DND-41 (cell line): ENCODE measurements at regions not wholly inside any gene's neighbourhood (a gene's known extent, or its start where the extent isn't known, plus 50 kb on each side); places are given as distances from the start of the nearest gene placed in this dataset.

Experiments
- ATAC-seq: fragments of 200-7000 bp; cut with Tn5 transposase; 3 replicates; pipeline ENCODE4 v1.9.1; 2021; ENCODE audit warnings: low read depth; ENCODE audit not compliant: insufficient read depth
- DNase-seq: peaks from one replicate; pipeline ENCODE4 v3.0.0-alpha.2; 2020
- H2AFZ ChIP-seq: 2 replicates; pipeline ENCODE4 v1.6.0; 2012; ENCODE audit warnings: low read depth, low read length
- H3K27ac ChIP-seq: 2 replicates; pipeline ENCODE4 v1.5.1; 2012; ENCODE audit warnings: low read length, inconsistent platforms
- H3K27me3 ChIP-seq: fragments of 200-600 bp; sonication (generic); 2 replicates; pipeline ENCODE4 v1.6.0; 2012; ENCODE audit warnings: low read length, mild to moderate bottlenecking, inconsistent platforms; ENCODE audit not compliant: insufficient read depth, poor library complexity
- H3K36me3 ChIP-seq: 2 replicates; pipeline ENCODE4 v1.5.1; 2012; ENCODE audit warnings: low read length, inconsistent platforms; ENCODE audit not compliant: insufficient read depth
- H3K4me1 ChIP-seq: 2 replicates; pipeline ENCODE4 v1.5.1; 2012; ENCODE audit warnings: mild to moderate bottlenecking, low read length; ENCODE audit not compliant: insufficient read depth
- H3K4me2 ChIP-seq: 2 replicates; pipeline ENCODE4 v1.6.0; 2012; ENCODE audit warnings: mild to moderate bottlenecking, moderate library complexity, low read length, inconsistent platforms; ENCODE audit not compliant: insufficient read depth
- H3K4me3 ChIP-seq, 2 experiments: fragments of 200-600 bp in 1 of 2; shearing (Covaris generic) in 1 of 2; 2 replicates each; pipeline ENCODE4 v1.5.1; 2012 to 2016; ENCODE audit warnings: inconsistent platforms in 2 of 2, low read length in 2 of 2, mild to moderate bottlenecking in 2 of 2, low read depth in 1 of 2, moderate library complexity in 1 of 2
- H3K79me2 ChIP-seq: 2 replicates; pipeline ENCODE4 v1.6.0; 2012; ENCODE audit warnings: low read length, inconsistent platforms; ENCODE audit not compliant: insufficient read depth
- H3K9ac ChIP-seq: 2 replicates; pipeline ENCODE4 v1.6.0; 2012; ENCODE audit warnings: low read depth, mild to moderate bottlenecking, inconsistent platforms, low read length, moderate library complexity
- H3K9me3 ChIP-seq: 2 replicates; pipeline ENCODE4 v1.5.1; 2012; ENCODE audit warnings: low read length, moderate library complexity, mild to moderate bottlenecking, inconsistent platforms; ENCODE audit not compliant: insufficient read depth, severe bottlenecking
- H4K20me1 ChIP-seq: 2 replicates; pipeline ENCODE4 v1.6.0; 2012; ENCODE audit warnings: low read length; ENCODE audit not compliant: insufficient read depth
- CTCF ChIP-seq: IDR thresholded peaks from 2 replicates; pipeline ENCODE4 v1.5.1; 2012; ENCODE audit warnings: borderline replicate concordance, low read length, moderate library complexity, mild to moderate bottlenecking; ENCODE audit not compliant: poor library complexity, severe bottlenecking; ENCODE audit errors: extremely low read depth
- EZH2 ChIP-seq: IDR thresholded peaks from 3 replicates; pipeline ENCODE4 v1.6.1; 2012; ENCODE audit warnings: borderline replicate concordance, low read depth, mild to moderate bottlenecking, moderate library complexity, low read length, inconsistent platforms; ENCODE audit not compliant: severe bottlenecking

DNA sequence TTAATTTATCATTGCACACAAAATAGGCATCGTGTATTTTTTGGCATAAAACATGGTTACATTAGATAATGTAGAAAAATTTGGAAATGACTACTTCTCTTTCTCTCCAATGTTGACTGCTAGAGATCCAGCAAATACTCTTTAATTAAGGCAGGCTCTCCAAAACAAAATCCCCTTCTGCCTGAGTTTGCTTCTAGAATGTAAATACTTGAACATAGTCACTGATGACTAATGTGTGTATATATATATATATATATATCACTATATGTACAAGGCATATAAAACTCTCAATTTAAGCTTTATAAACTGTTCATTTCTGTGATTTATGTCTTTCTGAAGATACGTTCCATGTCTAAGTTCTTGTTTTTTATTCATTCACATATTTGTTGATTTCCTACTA, 67.2 kb upstream of the CAMK2D start:
- H3K4me3 ChIP-seq, result no peak overlapping the region
- TF ChIP-seq EZH2 (no peak), CTCF (no peak)

DNA sequence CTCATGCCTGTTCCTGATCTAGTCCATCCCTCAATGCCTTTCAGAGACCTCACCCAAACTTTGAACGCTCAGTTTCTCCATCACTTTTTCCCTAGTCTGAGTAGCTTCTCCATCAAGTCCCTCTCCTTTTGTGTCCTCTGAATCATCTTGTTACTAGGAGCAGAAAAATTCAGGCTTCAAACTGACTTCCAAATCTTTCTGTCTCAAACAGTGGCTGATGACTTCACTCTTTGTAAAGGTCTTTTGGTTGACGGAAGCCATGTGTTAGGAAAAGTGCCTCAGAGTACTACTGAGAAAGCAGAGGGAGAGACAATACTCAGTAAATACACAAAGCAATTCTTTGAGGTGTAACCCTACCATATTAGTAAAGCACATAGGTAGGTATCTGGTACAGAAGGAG, 65.7 kb upstream of the CAMK2D start:
- Histone ChIP-seq H3K9me3 (no peaks in the 10 kb centered on the region), H3K4me1 (no peaks in the 10 kb centered on the region), H3K4me3 (no peak overlapping the region), H3K36me3 (no peaks in the 10 kb centered on the region), H3K27ac (no peak overlapping the region), H3K4me2 (no peak overlapping the region), H2AFZ (no peak overlapping the region), H3K9ac (no peak overlapping the region), H3K79me2 (no peaks in the 10 kb centered on the region), H4K20me1 (no peaks in the 10 kb centered on the region), H3K27me3 (peaks cover 7% of the 10 kb centered on the region)
- DNase-seq (no peak), ATAC-seq (no peak)
- TF ChIP-seq EZH2, result no peak
- no peak for TF ChIP-seq CTCF

More for the DNA sequence above, 67.2 kb upstream of the CAMK2D start:
- peaks cover 7% of the 10 kb centered on the region for H3K27me3 ChIP-seq
- DNase-seq, result no peak
- H3K9me3 ChIP-seq, result no peaks in the 10 kb centered on the region
- H3K27ac ChIP-seq, result no peak overlapping the region
- no peaks in the 10 kb centered on the region for H3K79me2 ChIP-seq
- no peak overlapping the region for H3K9ac ChIP-seq
- H3K36me3 ChIP-seq, result no peaks in the 10 kb centered on the region
- no peaks in the 10 kb centered on the region for H3K4me1 ChIP-seq
- H3K4me2 ChIP-seq, result no peak overlapping the region
- no peak overlapping the region for H2AFZ ChIP-seq
- H4K20me1 ChIP-seq, result no peaks in the 10 kb centered on the region
- no peak for ATAC-seq

GRCh38 chr4:113826421-113826820, 64.9 kb upstream of the CAMK2D start:
- Histone ChIP-seq H3K27ac (no peak overlapping the region), H3K9ac (no peak overlapping the region), H4K20me1 (no peaks in the 10 kb centered on the region), H3K4me1 (no peaks in the 10 kb centered on the region), H2AFZ (no peak overlapping the region), H3K36me3 (no peaks in the 10 kb centered on the region), H3K9me3 (no peaks in the 10 kb centered on the region), H3K27me3 (peaks cover 7% of the 10 kb centered on the region), H3K4me2 (no peak overlapping the region), H3K4me3 (no peak overlapping the region), H3K79me2 (no peaks in the 10 kb centered on the region)
- TF ChIP-seq EZH2 (no peak), CTCF (no peak)
- no peak for ATAC-seq
- no peak for DNase-seq

- Histone ChIP-seq H3K9me3 (no peaks in the 10 kb centered on the region), H3K9ac (no peak overlapping the region), H3K4me3 (no peak overlapping the region), H3K27ac (no peak overlapping the region), H3K4me2 (no peak overlapping the region), H3K4me1 (no peaks in the 10 kb centered on the region), H3K27me3 (peaks cover 7% of the 10 kb centered on the region), H4K20me1 (no peaks in the 10 kb centered on the region), H3K79me2 (no peaks in the 10 kb centered on the region), H3K36me3 (no peaks in the 10 kb centered on the region), H2AFZ (no peak overlapping the region)
- TF ChIP-seq CTCF (no peak), EZH2 (no peak)
- ATAC-seq (peak; percentile 76), DNase-seq (peak; percentile 11)
These were observed 63.7 kb upstream of the CAMK2D start for GRCh38 chr4:113825272-113825671.
